ENCODE measurements at regions not wholly inside any gene's neighbourhood (a gene's known extent, or its start where the extent isn't known, plus 50 kb on each side); places are given as distances from the start of the nearest gene placed in this dataset.

- no peak for TF ChIP-seq YY1 (IDR thresholded peaks at IDR 0.05; ENCODE audit: insufficient read depth, insufficient read length)
- no peak for TF ChIP-seq SUZ12 (IDR thresholded peaks at IDR 0.05; ENCODE audit: extremely low read depth, insufficient read depth, insufficient read length)
These were observed 171.0 kb upstream of the CCN2 start for GRCh38 chr6:132122176-132122575.
